Caco-2 (cell line): ENCODE measurements at regions not wholly inside any gene's neighbourhood (a gene's known extent, or its start where the extent isn't known, plus 50 kb on each side); places are given as distances from the start of the nearest gene placed in this dataset.

Experiments used
- BruUV-seq: library from RNA; stranded (reverse); fragments of 400-500 nt; replicated peaks from 2 replicates; lab custom pipeline; 2021; lab: Mats Ljungman, UMichigan
- CTCF ChIA-PET: fragments of 300-600 bp; sonication (Branson Sonifier 250); formaldehyde crosslinking; loops from one replicate; lab custom pipeline; 2022; ENCODE audit warnings: antibody characterized with exemption; lab: Charles Lee
- POLR2A ChIA-PET: fragments of 300-600 bp; sonication (Branson Sonifier 250); formaldehyde crosslinking; loops from one replicate; lab custom pipeline; 2022; ENCODE audit warnings: antibody characterized with exemption; lab: Charles Lee
- DNase-seq, 2 experiments: peaks; one replicate each; pipeline versions ENCODE4 v3.0.0 to v3.0.0-alpha.2; 2020 to 2022
- H3K27me3 ChIP-seq: replicated peaks from 2 replicates; pipeline ENCODE4 v1.6.0; 2011; ENCODE audit warnings: low read length; ENCODE audit not compliant: control insufficient read depth, insufficient read depth
- H3K36me3 ChIP-seq: 2 replicates; pipeline ENCODE4 v1.5.1; 2011; ENCODE audit warnings: low read length; ENCODE audit not compliant: control insufficient read depth, insufficient read depth
- H3K4me1 ChIP-seq: fragments of 250-450 bp; sonication (Bioruptor Pico); 2 replicates; pipeline ENCODE4 v1.5.1; 2020; ENCODE audit warnings: mild to moderate bottlenecking
- H3K4me3 ChIP-seq: 2 replicates; pipeline ENCODE4 v1.5.1; 2011; ENCODE audit warnings: low read depth, mild to moderate bottlenecking, control low read depth, low read length
- H3K9me3 ChIP-seq: fragments of 250-450 bp; sonication (Bioruptor Pico); 2 replicates; pipeline ENCODE4 v1.5.1; 2020; ENCODE audit warnings: mild to moderate bottlenecking, moderate library complexity
- H3K27ac Mint-ChIP-seq: one replicate; pipeline ENCODE4 v1.8.0; 2022; ENCODE audit warnings: mixed read lengths; ENCODE audit not compliant: unreplicated experiment
- H3K27me3 Mint-ChIP-seq: one replicate; pipeline ENCODE4 v1.8.0; 2022; ENCODE audit warnings: mixed read lengths; ENCODE audit not compliant: insufficient read depth, unreplicated experiment
- H3K36me3 Mint-ChIP-seq: one replicate; pipeline ENCODE4 v1.8.0; 2022; ENCODE audit warnings: mild to moderate bottlenecking, mixed read lengths; ENCODE audit not compliant: insufficient read depth, unreplicated experiment
- H3K4me1 Mint-ChIP-seq: one replicate; pipeline ENCODE4 v1.8.0; 2022; ENCODE audit warnings: low read depth, mixed read lengths; ENCODE audit not compliant: unreplicated experiment
- H3K4me3 Mint-ChIP-seq: one replicate; pipeline ENCODE4 v1.8.0; 2022; ENCODE audit warnings: mild to moderate bottlenecking, moderate library complexity, mixed read lengths; ENCODE audit not compliant: unreplicated experiment
- H3K9me3 Mint-ChIP-seq: one replicate; pipeline ENCODE4 v1.8.0; 2022; ENCODE audit warnings: mixed read lengths; ENCODE audit not compliant: unreplicated experiment
- CTCF ChIP-seq, 2 experiments: fragments of 200-600 bp in 1 of 2; IDR thresholded peaks; 1 replicate in 1 of 2; 2 replicates in 1 of 2; pipeline versions ENCODE4 v1.5.1 to v1.8.0; 2011 to 2022; ENCODE audit warnings: antibody characterized with exemption in 1 of 2, control low read depth in 1 of 2, inconsistent platforms in 1 of 2, low read depth in 1 of 2, low read length in 1 of 2, mild to moderate bottlenecking in 1 of 2, moderate library complexity in 1 of 2; ENCODE audit not compliant: insufficient read depth in 1 of 2, severe bottlenecking in 1 of 2, unreplicated experiment in 1 of 2
- intact Hi-C: fragments of 100-400 bp; cut with micrococcal nuclease; formaldehyde crosslinking; loops from one replicate; pipeline ENCODE4 v1.10.0; 2022; ENCODE audit not compliant: unreplicated experiment

GRCh38 chr18:51251625-51252024, 54.1 kb upstream of the MEX3C start:
- DNase-seq: no peak
- BruUV-seq: no TSS peak
- POLR2A ChIA-PET: no interaction called here
- intact Hi-C loops: no loop called here
- Mint-ChIP-seq H3K4me1 (peaks cover 6% of the 10 kb centered on the region), H3K27ac (no peak overlapping the region), H3K36me3 (no peaks in the 10 kb centered on the region), H3K9me3 (no peaks in the 10 kb centered on the region), H3K27me3 (no peaks in the 10 kb centered on the region), H3K4me3 (no peak overlapping the region)
- Histone ChIP-seq H3K4me3 (no peak overlapping the region), H3K9me3 (no peaks in the 10 kb centered on the region), H3K27me3 (no peaks in the 10 kb centered on the region), H3K36me3 (no peaks in the 10 kb centered on the region), H3K4me1 (peaks cover 6% of the 10 kb centered on the region)
- CTCF ChIA-PET: no interaction called here
- no peak for TF ChIP-seq CTCF (IDR thresholded peaks at IDR 0.05; ENCODE audit: insufficient read depth in 1 of 2, low read depth in 1 of 2, low read length in 1 of 2, severe bottlenecking in 1 of 2, unreplicated experiment in 1 of 2)

- TF ChIP-seq CTCF (IDR thresholded peaks at IDR 0.05; ENCODE audit: insufficient read depth in 1 of 2, low read depth in 1 of 2, low read length in 1 of 2, severe bottlenecking in 1 of 2, unreplicated experiment in 1 of 2): no peak
- Histone ChIP-seq H3K9me3 (no peaks in the 10 kb centered on the region), H3K4me3 (no peak overlapping the region), H3K36me3 (no peaks in the 10 kb centered on the region), H3K4me1 (peaks cover 6% of the 10 kb centered on the region), H3K27me3 (no peaks in the 10 kb centered on the region)
- BruUV-seq: no TSS peak
- Mint-ChIP-seq H3K36me3 (no peaks in the 10 kb centered on the region), H3K4me1 (peaks cover 6% of the 10 kb centered on the region), H3K4me3 (no peak overlapping the region), H3K9me3 (no peaks in the 10 kb centered on the region), H3K27ac (no peak overlapping the region), H3K27me3 (no peaks in the 10 kb centered on the region)
- ChIA-PET POLR2A (no interaction called here), CTCF (no interaction called here)
- intact Hi-C loops: no loop called here
- DNase-seq: no peak
Measured at GRCh38 chr18:51253476-51253875, 56.0 kb upstream of the MEX3C start.

GRCh38 chr18:51255693-51256092, 58.2 kb upstream of the MEX3C start:
- CTCF ChIA-PET: no interaction called here

More at GRCh38 chr18:51255693-51256092, 58.2 kb upstream of the MEX3C start:
- peaks cover under 1% of the 10 kb centered on the region for H3K4me1 Mint-ChIP-seq
- no peak overlapping the region for H3K27ac Mint-ChIP-seq
- Histone ChIP-seq H3K4me1 (no peaks in the 10 kb centered on the region), H3K36me3 (no peaks in the 10 kb centered on the region), H3K27me3 (no peaks in the 10 kb centered on the region), H3K4me3 (no peak overlapping the region), H3K9me3 (no peaks in the 10 kb centered on the region)
- no peak overlapping the region for H3K4me3 Mint-ChIP-seq
- no TSS peak for BruUV-seq
- POLR2A ChIA-PET: no interaction called here
- no peaks in the 10 kb centered on the region for H3K36me3 Mint-ChIP-seq
- intact Hi-C loops: no loop called here
- no peaks in the 10 kb centered on the region for H3K9me3 Mint-ChIP-seq
- no peaks in the 10 kb centered on the region for H3K27me3 Mint-ChIP-seq
- no peak for TF ChIP-seq CTCF (IDR thresholded peaks at IDR 0.05; ENCODE audit: insufficient read depth in 1 of 2, low read depth in 1 of 2, low read length in 1 of 2, severe bottlenecking in 1 of 2, unreplicated experiment in 1 of 2)
- DNase-seq: no peak
